OCI-LY7 (cell line): ENCODE measurements at regions not wholly inside any gene's neighbourhood (a gene's known extent, or its start where the extent isn't known, plus 50 kb on each side); places are given as distances from the start of the nearest gene placed in this dataset.

Source experiments
- BruUV-seq: library from RNA; stranded (reverse); fragments of 400-500 nt; replicated peaks from 2 replicates; lab custom pipeline; 2021; lab: Mats Ljungman, UMichigan
- CTCF ChIA-PET: fragments of 300-600 bp; sonication (Branson Sonifier 250); formaldehyde crosslinking; loops from one replicate; lab custom pipeline; 2022; ENCODE audit warnings: antibody characterized with exemption; ENCODE audit not compliant: unreplicated experiment; lab: Charles Lee
- POLR2A ChIA-PET: fragments of 300-600 bp; sonication (Branson Sonifier 250); formaldehyde crosslinking; loops from one replicate; lab custom pipeline; 2022; ENCODE audit warnings: antibody characterized with exemption; lab: Charles Lee
- DNase-seq: peaks from one replicate; pipeline ENCODE4 v3.0.0-alpha.2; 2015; ENCODE audit warnings: low spot score
- H2AFZ ChIP-seq: fragments of 200-600 bp; sonication (generic), shearing (Covaris generic); 2 replicates; pipeline ENCODE4 v1.6.1; 2014; ENCODE audit warnings: mild to moderate bottlenecking, antibody characterized with exemption, low read length, moderate library complexity
- H3K27ac ChIP-seq: fragments of 200-600 bp; sonication (generic); 2 replicates; pipeline ENCODE4 v1.5.1; 2014; ENCODE audit warnings: mixed run types, low read depth, mild to moderate bottlenecking, moderate library complexity, low read length, inconsistent platforms; ENCODE audit not compliant: poor library complexity, severe bottlenecking
- H3K36me3 ChIP-seq: fragments of 200-600 bp; sonication (generic); 2 replicates; pipeline ENCODE4 v1.6.1; 2014; ENCODE audit warnings: mild to moderate bottlenecking, antibody characterized with exemption, low read length, moderate library complexity, mixed read lengths; ENCODE audit not compliant: insufficient read depth
- H3K4me1 ChIP-seq: fragments of 200-600 bp; sonication (generic); 2 replicates; pipeline ENCODE4 v1.5.1; 2014; ENCODE audit warnings: mild to moderate bottlenecking, low read length; ENCODE audit not compliant: insufficient read depth, poor library complexity, severe bottlenecking
- H3K4me2 ChIP-seq: fragments of 200-600 bp; sonication (generic); 2 replicates; pipeline ENCODE4 v1.6.1; 2014; ENCODE audit warnings: mild to moderate bottlenecking, low read length
- H3K4me3 ChIP-seq: fragments of 200-600 bp; sonication (generic); 2 replicates; pipeline ENCODE4 v1.5.1; 2014; ENCODE audit warnings: mild to moderate bottlenecking, low read depth, low read length; ENCODE audit not compliant: poor library complexity, severe bottlenecking
- H3K79me2 ChIP-seq: fragments of 200-600 bp; sonication (generic); 2 replicates; pipeline ENCODE4 v1.6.1; 2016; ENCODE audit warnings: low read depth, mild to moderate bottlenecking, low read length, moderate library complexity, mixed read lengths; ENCODE audit not compliant: insufficient read depth
- H3K9me2 ChIP-seq: fragments of 200-600 bp; sonication (generic); 2 replicates; pipeline ENCODE4 v1.6.1; 2016; ENCODE audit warnings: mild to moderate bottlenecking, low read length, mixed read lengths; ENCODE audit not compliant: insufficient read depth
- H3K9me3 ChIP-seq: fragments of 200-600 bp; sonication (generic); 2 replicates; pipeline ENCODE4 v1.6.1; 2014; ENCODE audit warnings: mild to moderate bottlenecking, mixed run types, low read length, mixed read lengths
- H4K20me1 ChIP-seq: fragments of 200-600 bp; sonication (generic); 2 replicates; pipeline ENCODE4 v1.6.1; 2014; ENCODE audit warnings: mild to moderate bottlenecking, antibody characterized with exemption, low read length, moderate library complexity, mixed read lengths; ENCODE audit not compliant: insufficient read depth
- EZH2phosphoT487 ChIP-seq: fragments of 200-600 bp; sonication (generic); IDR thresholded peaks from 2 replicates; pipeline ENCODE4 v1.6.1; 2018; ENCODE audit warnings: low read depth, borderline replicate concordance, mild to moderate bottlenecking, mixed run types, antibody characterized with exemption, low read length, moderate library complexity, mixed read lengths
- intact Hi-C: fragments of 100-400 bp; cut with micrococcal nuclease; formaldehyde crosslinking; loops from one replicate; pipeline ENCODE4 v1.10.0; 2022; ENCODE audit not compliant: unreplicated experiment
- TF ChIP-seq, protein P1 (sequence below): fragments of 200-600 bp; sonication (generic); conservative IDR thresholded peaks from 2 replicates; pipeline ENCODE4 v1.5.1; 2014; ENCODE audit warnings: mild to moderate bottlenecking, antibody characterized with exemption, low read length, moderate library complexity, mixed read lengths

DNA sequence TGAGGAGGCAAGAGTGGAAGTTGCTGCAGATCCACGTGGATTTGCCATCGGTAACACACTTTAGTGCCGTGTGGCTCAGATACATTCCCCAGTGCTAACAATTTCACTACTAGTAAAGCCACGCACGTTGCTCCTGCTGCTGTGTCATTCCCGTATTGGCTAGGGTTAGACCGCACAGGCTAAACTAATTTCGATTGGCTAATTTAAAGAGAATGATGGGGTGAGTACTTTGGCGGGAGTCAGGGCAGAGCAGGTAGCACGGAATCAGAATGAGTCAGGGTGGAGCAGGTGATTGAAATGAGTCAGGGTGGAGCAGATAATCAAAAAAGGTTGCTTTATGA lies 1337.5 kb downstream of the FSTL5 start:
- Histone ChIP-seq H3K9me3 (no peaks in the 10 kb centered on the region), H3K9me2 (no peaks in the 10 kb centered on the region), H3K4me2 (no peak overlapping the region), H2AFZ (no peak overlapping the region), H3K36me3 (no peaks in the 10 kb centered on the region), H3K79me2 (no peaks in the 10 kb centered on the region), H3K27ac (no peak overlapping the region), H3K4me3 (no peak overlapping the region), H4K20me1 (no peaks in the 10 kb centered on the region), H3K4me1 (no peaks in the 10 kb centered on the region)
- TF ChIP-seq, protein P1, sequence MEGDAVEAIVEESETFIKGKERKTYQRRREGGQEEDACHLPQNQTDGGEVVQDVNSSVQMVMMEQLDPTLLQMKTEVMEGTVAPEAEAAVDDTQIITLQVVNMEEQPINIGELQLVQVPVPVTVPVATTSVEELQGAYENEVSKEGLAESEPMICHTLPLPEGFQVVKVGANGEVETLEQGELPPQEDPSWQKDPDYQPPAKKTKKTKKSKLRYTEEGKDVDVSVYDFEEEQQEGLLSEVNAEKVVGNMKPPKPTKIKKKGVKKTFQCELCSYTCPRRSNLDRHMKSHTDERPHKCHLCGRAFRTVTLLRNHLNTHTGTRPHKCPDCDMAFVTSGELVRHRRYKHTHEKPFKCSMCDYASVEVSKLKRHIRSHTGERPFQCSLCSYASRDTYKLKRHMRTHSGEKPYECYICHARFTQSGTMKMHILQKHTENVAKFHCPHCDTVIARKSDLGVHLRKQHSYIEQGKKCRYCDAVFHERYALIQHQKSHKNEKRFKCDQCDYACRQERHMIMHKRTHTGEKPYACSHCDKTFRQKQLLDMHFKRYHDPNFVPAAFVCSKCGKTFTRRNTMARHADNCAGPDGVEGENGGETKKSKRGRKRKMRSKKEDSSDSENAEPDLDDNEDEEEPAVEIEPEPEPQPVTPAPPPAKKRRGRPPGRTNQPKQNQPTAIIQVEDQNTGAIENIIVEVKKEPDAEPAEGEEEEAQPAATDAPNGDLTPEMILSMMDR = no peak
- ChIA-PET POLR2A (no interaction called here), CTCF (no interaction called here)
- BruUV-seq = no TSS peak
- intact Hi-C loops = no loop called here
- DNase-seq = no peak

DNA sequence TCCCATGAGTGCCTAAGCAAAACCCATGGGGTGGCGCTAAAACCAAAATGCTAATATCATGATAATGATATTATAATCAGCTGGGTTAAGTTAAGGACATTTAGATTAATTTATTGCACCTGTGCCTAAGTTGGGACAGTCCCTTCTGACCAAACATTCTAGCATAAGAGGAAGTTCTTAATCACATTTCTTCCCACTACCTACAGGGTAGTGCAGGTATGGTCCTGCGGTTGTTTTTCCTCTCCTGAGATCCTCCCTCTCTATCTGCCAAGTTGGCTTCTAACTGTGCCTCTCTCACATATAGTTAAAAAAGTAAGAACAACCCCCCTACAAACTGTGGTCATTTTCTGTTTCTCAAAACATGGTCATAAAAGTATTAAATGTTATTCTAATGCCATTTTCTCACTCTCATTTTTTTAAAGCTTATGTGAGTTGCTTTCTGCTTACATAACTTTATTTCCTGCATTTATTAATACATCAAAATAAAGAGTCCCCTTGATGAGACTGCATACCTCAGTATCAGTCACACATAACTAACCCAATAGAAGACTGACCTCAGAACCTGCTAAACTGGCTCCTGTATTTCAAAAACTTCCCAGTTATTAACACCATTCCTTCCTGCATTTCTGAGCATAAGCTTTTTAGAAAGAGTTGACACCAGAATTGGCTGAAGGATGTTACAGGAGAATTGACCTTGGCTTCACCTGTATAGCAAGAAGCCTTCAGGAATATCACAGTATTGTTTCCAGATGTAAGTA lies 1332.5 kb downstream of the FSTL5 start:
- intact Hi-C loops = no loop called here
- ChIA-PET POLR2A (no interaction called here), CTCF (no interaction called here)
- no peak overlapping the region for H3K4me2 ChIP-seq
- no peak for TF ChIP-seq EZH2phosphoT487
- TF ChIP-seq, protein P1 = no peak
- BruUV-seq = no TSS peak
- no peaks in the 10 kb centered on the region for H3K36me3 ChIP-seq
- no peaks in the 10 kb centered on the region for H3K4me1 ChIP-seq
- no peaks in the 10 kb centered on the region for H3K9me2 ChIP-seq
- H4K20me1 ChIP-seq = no peaks in the 10 kb centered on the region
- H3K79me2 ChIP-seq = no peaks in the 10 kb centered on the region
- no peak overlapping the region for H3K4me3 ChIP-seq
- DNase-seq = no peak
- H3K9me3 ChIP-seq = no peaks in the 10 kb centered on the region
- no peak overlapping the region for H2AFZ ChIP-seq
- no peak overlapping the region for H3K27ac ChIP-seq

DNA sequence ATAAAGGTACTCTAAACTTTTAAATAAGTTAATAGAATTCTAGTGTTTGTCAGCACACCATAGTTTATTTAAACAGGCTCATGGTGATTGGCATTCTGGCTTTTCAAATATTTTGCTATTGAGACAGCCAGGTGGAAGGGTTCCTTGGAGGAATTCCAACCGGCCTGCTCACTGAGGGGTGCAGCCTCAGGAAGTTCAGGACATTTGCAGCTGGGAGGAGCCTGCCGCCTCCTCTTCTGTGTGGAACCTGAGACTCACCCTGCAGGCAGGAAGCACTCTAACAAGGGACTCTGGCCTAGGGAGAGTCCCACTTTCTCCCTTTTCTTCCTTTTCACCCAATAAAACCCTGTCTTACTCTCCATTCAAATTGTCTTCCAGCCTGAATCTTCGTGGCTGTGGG lies 1328.0 kb downstream of the FSTL5 start:
- Histone ChIP-seq H3K4me3 (no peak overlapping the region), H3K36me3 (no peaks in the 10 kb centered on the region), H3K4me1 (no peaks in the 10 kb centered on the region), H3K9me2 (no peaks in the 10 kb centered on the region), H3K79me2 (no peaks in the 10 kb centered on the region), H3K9me3 (no peaks in the 10 kb centered on the region), H3K27ac (no peak overlapping the region), H2AFZ (no peak overlapping the region), H3K4me2 (no peak overlapping the region), H4K20me1 (no peaks in the 10 kb centered on the region)
- no peak for DNase-seq
- TF ChIP-seq, protein P1 = no peak
- no peak for TF ChIP-seq EZH2phosphoT487
- CTCF ChIA-PET = no interaction called here
- POLR2A ChIA-PET = no interaction called here
- BruUV-seq = no TSS peak
- intact Hi-C loops = no loop called here
